Kidney epithelial cell (primary cell): ENCODE measurements at regions not wholly inside any gene's neighbourhood (a gene's known extent, or its start where the extent isn't known, plus 50 kb on each side); places are given as distances from the start of the nearest gene placed in this dataset.

Source experiments
- DNase-seq: peaks from one replicate; pipeline ENCODE4 v3.0.0-alpha.2; 2010; ENCODE audit warnings: low read depth
- H3K27me3 ChIP-seq: 2 replicates; pipeline ENCODE4 v1.6.0; 2011; ENCODE audit warnings: low read length; ENCODE audit not compliant: control insufficient read depth, insufficient read depth
- H3K36me3 ChIP-seq: 2 replicates; pipeline ENCODE4 v1.5.1; 2011; ENCODE audit warnings: low read length; ENCODE audit not compliant: control insufficient read depth, insufficient read depth
- H3K4me3 ChIP-seq: 2 replicates; pipeline ENCODE4 v1.5.1; 2011; ENCODE audit warnings: low read depth, mild to moderate bottlenecking, control low read depth, low read length
- CTCF ChIP-seq: IDR thresholded peaks from 2 replicates; pipeline ENCODE4 v1.5.1; 2011; ENCODE audit warnings: mild to moderate bottlenecking, moderate library complexity, low read length, control low read depth, inconsistent platforms; ENCODE audit not compliant: insufficient read depth, poor library complexity, severe bottlenecking

GRCh38 chr10:31118556-31118955, 86.9 kb upstream of the ZNF438 start:
- Histone ChIP-seq H3K36me3 (no peaks in the 10 kb centered on the region), H3K4me3 (no peak overlapping the region), H3K27me3 (no peaks in the 10 kb centered on the region)
- TF ChIP-seq CTCF = no peak
- DNase-seq = no peak

- no peak for TF ChIP-seq CTCF
- no peak overlapping the region for H3K4me3 ChIP-seq
- no peaks in the 10 kb centered on the region for H3K36me3 ChIP-seq
- DNase-seq = no peak
- no peaks in the 10 kb centered on the region for H3K27me3 ChIP-seq
Measured at GRCh38 chr10:31120392-31120791, 88.7 kb upstream of the ZNF438 start.

GRCh38 chr10:31120961-31121685, 89.5 kb upstream of the ZNF438 start:
- H3K4me3 ChIP-seq = no peak overlapping the region
- H3K27me3 ChIP-seq = no peaks in the 10 kb centered on the region
- H3K36me3 ChIP-seq = no peaks in the 10 kb centered on the region
- DNase-seq = no peak
- TF ChIP-seq CTCF = no peak

- Histone ChIP-seq H3K36me3 (no peaks in the 10 kb centered on the region), H3K27me3 (no peaks in the 10 kb centered on the region), H3K4me3 (no peak overlapping the region)
- TF ChIP-seq CTCF = no peak
- DNase-seq = no peak
Measured at GRCh38 chr10:31121757-31122577, 90.3 kb upstream of the ZNF438 start.

GRCh38 chr10:31123946-31124345, 92.3 kb upstream of the ZNF438 start:
- H3K36me3 ChIP-seq = no peaks in the 10 kb centered on the region
- DNase-seq = no peak
- TF ChIP-seq CTCF = no peak

More at GRCh38 chr10:31123946-31124345, 92.3 kb upstream of the ZNF438 start:
- no peak overlapping the region for H3K4me3 ChIP-seq
- no peaks in the 10 kb centered on the region for H3K27me3 ChIP-seq
